ENCODE measurements at regions not wholly inside any gene's neighbourhood (a gene's known extent, or its start where the extent isn't known, plus 50 kb on each side); places are given as distances from the start of the nearest gene placed in this dataset.

GRCh38 chr3:18866899-18867298 is 281.4 kb upstream of the KCNH8 start:
- no peaks in the 10 kb centered on the region for H3K36me3 ChIP-seq (ENCODE audit: low read depth)
- BruUV-seq (replicated peaks): no TSS peak
- intact Hi-C loops (cut with micrococcal nuclease; ENCODE audit: unreplicated experiment): no loop called here
- no peak overlapping the region for H3K4me2 ChIP-seq
- no peaks in the 10 kb centered on the region for H3K9me2 ChIP-seq (ENCODE audit: insufficient read depth)
- H3K4me3 ChIP-seq: no peak overlapping the region
- ChIA-PET CTCF (no interaction called here), POLR2A (ENCODE audit: unreplicated experiment) (no interaction called here)
- DNase-seq: no peak
- H3K79me2 ChIP-seq (ENCODE audit: low read depth): no peaks in the 10 kb centered on the region
- H3K9me3 ChIP-seq (ENCODE audit: insufficient read depth, low read depth): no peaks in the 10 kb centered on the region
- H3K27me3 ChIP-seq (ENCODE audit: insufficient read depth, low read depth): no peaks in the 10 kb centered on the region
- no peaks in the 10 kb centered on the region for H3F3A ChIP-seq (ENCODE audit: insufficient read depth, low read depth)
- H4K20me1 ChIP-seq (ENCODE audit: insufficient read depth): no peaks in the 10 kb centered on the region
- no peak overlapping the region for H3K27ac ChIP-seq
- TF ChIP-seq, protein P1, sequence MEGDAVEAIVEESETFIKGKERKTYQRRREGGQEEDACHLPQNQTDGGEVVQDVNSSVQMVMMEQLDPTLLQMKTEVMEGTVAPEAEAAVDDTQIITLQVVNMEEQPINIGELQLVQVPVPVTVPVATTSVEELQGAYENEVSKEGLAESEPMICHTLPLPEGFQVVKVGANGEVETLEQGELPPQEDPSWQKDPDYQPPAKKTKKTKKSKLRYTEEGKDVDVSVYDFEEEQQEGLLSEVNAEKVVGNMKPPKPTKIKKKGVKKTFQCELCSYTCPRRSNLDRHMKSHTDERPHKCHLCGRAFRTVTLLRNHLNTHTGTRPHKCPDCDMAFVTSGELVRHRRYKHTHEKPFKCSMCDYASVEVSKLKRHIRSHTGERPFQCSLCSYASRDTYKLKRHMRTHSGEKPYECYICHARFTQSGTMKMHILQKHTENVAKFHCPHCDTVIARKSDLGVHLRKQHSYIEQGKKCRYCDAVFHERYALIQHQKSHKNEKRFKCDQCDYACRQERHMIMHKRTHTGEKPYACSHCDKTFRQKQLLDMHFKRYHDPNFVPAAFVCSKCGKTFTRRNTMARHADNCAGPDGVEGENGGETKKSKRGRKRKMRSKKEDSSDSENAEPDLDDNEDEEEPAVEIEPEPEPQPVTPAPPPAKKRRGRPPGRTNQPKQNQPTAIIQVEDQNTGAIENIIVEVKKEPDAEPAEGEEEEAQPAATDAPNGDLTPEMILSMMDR (conservative IDR thresholded peaks at IDR 0.05): no peak
- TF ChIP-seq EZH2 (IDR thresholded peaks at IDR 0.05; ENCODE audit: low read depth): no peak
- no peak overlapping the region for H2AFZ ChIP-seq
- 0 out of 2 replicates have a peak, but pooled peaks cover 6% of the 10 kb centered on the region for H3K4me1 ChIP-seq (replicated peaks; ENCODE audit: insufficient read depth)

- TF ChIP-seq EZH2 (IDR thresholded peaks at IDR 0.05; ENCODE audit: low read depth): no peak
- TF ChIP-seq, protein P1 (conservative IDR thresholded peaks at IDR 0.05): no peak
- no peaks in the 10 kb centered on the region for H3K36me3 ChIP-seq (ENCODE audit: low read depth)
- no peak overlapping the region for H2AFZ ChIP-seq
- no peaks in the 10 kb centered on the region for H3K9me3 ChIP-seq (ENCODE audit: insufficient read depth, low read depth)
- intact Hi-C loops (cut with micrococcal nuclease; ENCODE audit: unreplicated experiment): no loop called here
- no peak overlapping the region for H3K4me2 ChIP-seq
- no peaks in the 10 kb centered on the region for H3K27me3 ChIP-seq (ENCODE audit: insufficient read depth, low read depth)
- BruUV-seq (replicated peaks): no TSS peak
- CTCF ChIA-PET: no interaction called here
- H3K4me3 ChIP-seq: no peak overlapping the region
- no peaks in the 10 kb centered on the region for H3K9me2 ChIP-seq (ENCODE audit: insufficient read depth)
- DNase-seq: no peak
- POLR2A ChIA-PET (ENCODE audit: unreplicated experiment): no interaction called here
- no peaks in the 10 kb centered on the region for H4K20me1 ChIP-seq (ENCODE audit: insufficient read depth)
- no peaks in the 10 kb centered on the region for H3F3A ChIP-seq (ENCODE audit: insufficient read depth, low read depth)
- H3K4me1 ChIP-seq (replicated peaks; ENCODE audit: insufficient read depth): 0 out of 2 replicates have a peak, but pooled peaks cover 6% of the 10 kb centered on the region
- H3K79me2 ChIP-seq (ENCODE audit: low read depth): no peaks in the 10 kb centered on the region
- no peak overlapping the region for H3K27ac ChIP-seq
These were observed 283.2 kb upstream of the KCNH8 start for GRCh38 chr3:18864933-18865731.

- no peak overlapping the region for H3K4me2 ChIP-seq
- no peak for TF ChIP-seq EZH2 (IDR thresholded peaks at IDR 0.05; ENCODE audit: low read depth)
- TF ChIP-seq, protein P1 (conservative IDR thresholded peaks at IDR 0.05): no peak
- BruUV-seq (replicated peaks): no TSS peak
- ChIA-PET POLR2A (ENCODE audit: unreplicated experiment) (no interaction called here), CTCF (no interaction called here)
- intact Hi-C loops (cut with micrococcal nuclease; ENCODE audit: unreplicated experiment): no loop called here
- no peak for DNase-seq
- no peaks in the 10 kb centered on the region for H4K20me1 ChIP-seq (ENCODE audit: insufficient read depth)
- no peaks in the 10 kb centered on the region for H3K36me3 ChIP-seq (ENCODE audit: low read depth)
- no peaks in the 10 kb centered on the region for H3K27me3 ChIP-seq (ENCODE audit: insufficient read depth, low read depth)
- no peaks in the 10 kb centered on the region for H3K79me2 ChIP-seq (ENCODE audit: low read depth)
- H3F3A ChIP-seq (ENCODE audit: insufficient read depth, low read depth): no peaks in the 10 kb centered on the region
- no peaks in the 10 kb centered on the region for H3K9me2 ChIP-seq (ENCODE audit: insufficient read depth)
- H2AFZ ChIP-seq: no peak overlapping the region
- no peak overlapping the region for H3K27ac ChIP-seq
- H3K4me1 ChIP-seq (replicated peaks; ENCODE audit: insufficient read depth): 0 out of 2 replicates have a peak, but pooled peaks cover 6% of the 10 kb centered on the region
- H3K9me3 ChIP-seq (ENCODE audit: insufficient read depth, low read depth): no peaks in the 10 kb centered on the region
- no peak overlapping the region for H3K4me3 ChIP-seq
These were observed 286.2 kb upstream of the KCNH8 start for GRCh38 chr3:18862077-18862476.
